Heart right ventricle (tissue), 16 donors: ENCODE measurements at regions not wholly inside any gene's neighbourhood (a gene's known extent, or its start where the extent isn't known, plus 50 kb on each side); places are given as distances from the start of the nearest gene placed in this dataset.

Source experiments
- ATAC-seq, 8 donors: fragments of 200-7000 bp; cut with Tn5 transposase; one replicate each; pipeline ENCODE4 v1.9.1; 2020; ENCODE audit warnings: mild to moderate bottlenecking in 8 of 8, moderate library complexity in 8 of 8, moderate number of reproducible peaks in 1 of 8
- DNase-seq, 2 donors: peaks; one replicate each; pipeline ENCODE4 v3.0.0-alpha.2; 2020
- H3K27ac ChIP-seq, 10 donors: fragments of 200-600 bp; sonication (generic) in 2 of 10; one replicate each; pipeline versions ENCODE4 v1.5.0 to v1.8.0; 2020 to 2022; ENCODE audit warnings: mild to moderate bottlenecking in 3 of 10
- H3K27me3 ChIP-seq, 7 donors: fragments of 200-600 bp; one replicate each; pipeline ENCODE4 v1.8.0; 2021 to 2022; ENCODE audit warnings: mild to moderate bottlenecking in 2 of 7
- H3K36me3 ChIP-seq, 9 donors: fragments of 200-600 bp; sonication (generic) in 1 of 9; one replicate each; pipeline versions ENCODE4 v1.5.0 to v1.8.0; 2020 to 2022; ENCODE audit warnings: mild to moderate bottlenecking in 2 of 9
- H3K4me1 ChIP-seq, 9 donors: fragments of 200-600 bp; sonication (generic) in 1 of 9; one replicate each; pipeline versions ENCODE4 v1.5.0 to v1.8.0; 2020 to 2022; ENCODE audit warnings: mild to moderate bottlenecking in 4 of 9
- H3K4me3 ChIP-seq, 10 donors: fragments of 200-600 bp; sonication (generic) in 2 of 10; one replicate each; pipeline versions ENCODE4 v1.5.0 to v1.8.0; 2020 to 2022; ENCODE audit warnings: mild to moderate bottlenecking in 7 of 10, moderate library complexity in 2 of 10
- H3K9me3 ChIP-seq, 11 donors: fragments of 200-600 bp in 10 of 11; sonication (generic) in 2 of 11; one replicate each; pipeline versions ENCODE4 v1.5.0 to v1.8.0; 2013 to 2022; ENCODE audit warnings: mild to moderate bottlenecking in 2 of 11, control low read depth in 1 of 11, moderate library complexity in 1 of 11
- CTCF ChIP-seq, 9 donors: fragments of 200-600 bp; sonication (generic) in 2 of 9; IDR thresholded peaks; one replicate each; pipeline versions ENCODE4 v1.5.0 to v1.8.0; 2021 to 2022; ENCODE audit warnings: antibody characterized with exemption in 9 of 9, mild to moderate bottlenecking in 5 of 9, moderate library complexity in 1 of 9
- WGBS, 2 donors: extraction: QIAGEN DNeasy Blood & Tissue Kit; methylation state at CpG; one replicate each; pipeline ENCODE4 v1.1.7; 2013; ENCODE audit warnings: inconsistent platforms in 1 of 2; 5-methylcytosine and 5-hydroxymethylcytosine counted together
- intact Hi-C, 10 donors: fragments of 100-400 bp; cut with DNase I; formaldehyde crosslinking; loops; one replicate each; pipeline versions ENCODE4 v1.11.1 to v1.14.2; 2022
- donor health status: Arrhythmogenic right ventricular cardiomyopathy.
- donor health status: ischemic (EF 13 %, LVEDD 7.1; RV severe dilation, severe dysfunction).
- donor health status: healthy with polysubstance abuse.
- donor health status: DM: no; HTN: yes; CAD: no.
- donor health status: DM: no; HTN: no; CAD: no.
- donor health status: ischemic (EF 25% LVEDD 6.9; RV normal size, moderate dysfunction).
- donor health status: ischemic (EF 25% LVEDD 5.7; RV mildly dilated, moderate dysfunction).
- donor health status: healthy.
- donor health status: DM: yes; HTN: yes; CAD: no.
- donor health status: Ischemic cardiomyopathy.
- donor health status: ischemic (EF 35%, LVEDD 5.7; RV mildly dilated, moderate dysfunction).
- donor health status: nonischemic (EF 11% LVEDD 7.7; RV severe dilation, severe dysfunction).
- donor health status: DM: yes; HTN: yes; CAD: no.
- donor health status: PGD.
- donor health status: ischemic (EF 29% LVEDD 5.4; RV normal size, mild dysfunction).
- donor health status: nonischemic (EF 23%, LVEDD 6.1; RV moderate dilation, normal function).

GRCh38 chr1:87706779-87707228 is 378.1 kb downstream of the LMO4 start:
- no peak overlapping the region for H3K4me3 ChIP-seq
- no peaks in the 10 kb centered on the region for H3K4me1 ChIP-seq
- WGBS, 2 donors: 38 to 46% methylated on average over 5 of the region's 5 CpGs
- H3K27me3 ChIP-seq: no peaks in the 10 kb centered on the region
- H3K36me3 ChIP-seq: no peaks in the 10 kb centered on the region
- no peak for TF ChIP-seq CTCF (IDR thresholded peaks at IDR 0.05)
- DNase-seq: no peak
- no peak for ATAC-seq
- intact Hi-C loops: no loop called here
- H3K27ac ChIP-seq: no peak overlapping the region
- peaks cover 0 to 16% (median 11%) of the 10 kb centered on the region in 11 donors for H3K9me3 ChIP-seq

- no peak overlapping the region for H3K27ac ChIP-seq
- no peaks in the 10 kb centered on the region for H3K27me3 ChIP-seq
- DNase-seq (no peak), ATAC-seq (no peak)
- peaks cover 0 to 10% (median 5%) of the 10 kb centered on the region in 11 donors for H3K9me3 ChIP-seq
- H3K4me1 ChIP-seq: no peaks in the 10 kb centered on the region
- no peaks in the 10 kb centered on the region for H3K36me3 ChIP-seq
- no peak for TF ChIP-seq CTCF (IDR thresholded peaks at IDR 0.05)
- no peak overlapping the region for H3K4me3 ChIP-seq
- WGBS, 2 donors: 80 to 89% methylated on average over 7 of the region's 7 CpGs
- intact Hi-C loops: no loop called here
Observed at GRCh38 chr1:87707411-87707810, 378.7 kb downstream of the LMO4 start.

- Histone ChIP-seq H3K9me3 (no peaks in the 10 kb centered on the region), H3K27ac (no peak overlapping the region), H3K36me3 (no peaks in the 10 kb centered on the region), H3K4me3 (no peak overlapping the region), H3K4me1 (no peaks in the 10 kb centered on the region), H3K27me3 (peaks cover 0 to 4% (median 0%) of the 10 kb centered on the region in 7 donors)
- no peak for TF ChIP-seq CTCF (IDR thresholded peaks at IDR 0.05)
- WGBS, 2 donors: 48 to 73% methylated on average over 2 of the region's 2 CpGs
- intact Hi-C loops: no loop called here
- ATAC-seq: no peak
- no peak for DNase-seq
Observed at GRCh38 chr1:87712261-87713010, 383.8 kb downstream of the LMO4 start.

- no peaks in the 10 kb centered on the region for H3K36me3 ChIP-seq
- WGBS, 2 donors: 92 to 97% methylated on average over 2 of the region's 2 CpGs
- no peak for TF ChIP-seq CTCF (IDR thresholded peaks at IDR 0.05)
Observed at GRCh38 chr1:87714278-87714677, 385.6 kb downstream of the LMO4 start.

More at GRCh38 chr1:87714278-87714677, 385.6 kb downstream of the LMO4 start:
- DNase-seq (no peak), ATAC-seq (no peak)
- Histone ChIP-seq H3K4me1 (no peaks in the 10 kb centered on the region), H3K9me3 (no peaks in the 10 kb centered on the region), H3K27ac (no peak overlapping the region), H3K27me3 (peaks cover 0 to 4% (median 0%) of the 10 kb centered on the region in 7 donors), H3K4me3 (no peak overlapping the region)
- intact Hi-C loops: no loop called here
